GM23248 (cell line): ENCODE measurements at regions not wholly inside any gene's neighbourhood (a gene's known extent, or its start where the extent isn't known, plus 50 kb on each side); places are given as distances from the start of the nearest gene placed in this dataset.

Experiments used
- EZH2 ChIP-seq: fragments of 200-600 bp; sonication (generic); IDR thresholded peaks from 2 replicates; pipeline ENCODE4 v1.6.1; 2018; ENCODE audit warnings: antibody characterized with exemption, mild to moderate bottlenecking; ENCODE audit not compliant: insufficient read depth, poor library complexity, severe bottlenecking
- EZH2phosphoT487 ChIP-seq: fragments of 200-600 bp; sonication (generic); IDR thresholded peaks from 2 replicates; pipeline ENCODE4 v1.6.1; 2018; ENCODE audit warnings: antibody characterized with exemption, moderate library complexity, mild to moderate bottlenecking, low read depth; ENCODE audit not compliant: insufficient read depth

DNA sequence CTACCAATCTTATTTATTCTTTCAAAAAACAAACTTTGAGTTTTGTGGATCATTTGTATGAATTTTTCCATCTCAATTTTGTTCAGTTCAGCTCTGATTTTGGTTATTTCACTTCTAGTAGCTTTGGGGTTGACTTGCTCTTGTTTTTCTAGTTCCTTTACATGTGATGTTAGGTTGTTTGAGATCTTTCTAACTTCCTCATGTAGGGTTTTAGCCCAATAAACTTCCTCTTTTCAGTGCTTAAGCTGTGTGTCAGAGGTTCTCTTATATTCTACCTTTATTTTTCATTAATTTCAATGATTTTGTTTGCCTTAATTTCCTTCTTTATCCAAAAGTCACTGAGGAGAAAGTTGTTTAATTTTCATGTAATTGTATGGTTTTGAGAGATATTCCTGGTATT lies 860.4 kb upstream of the FBXO33 start:
- no peak for TF ChIP-seq EZH2
- TF ChIP-seq EZH2phosphoT487: no peak
